ENCODE measurements at regions not wholly inside any gene's neighbourhood (a gene's known extent, or its start where the extent isn't known, plus 50 kb on each side); places are given as distances from the start of the nearest gene placed in this dataset.

DNA sequence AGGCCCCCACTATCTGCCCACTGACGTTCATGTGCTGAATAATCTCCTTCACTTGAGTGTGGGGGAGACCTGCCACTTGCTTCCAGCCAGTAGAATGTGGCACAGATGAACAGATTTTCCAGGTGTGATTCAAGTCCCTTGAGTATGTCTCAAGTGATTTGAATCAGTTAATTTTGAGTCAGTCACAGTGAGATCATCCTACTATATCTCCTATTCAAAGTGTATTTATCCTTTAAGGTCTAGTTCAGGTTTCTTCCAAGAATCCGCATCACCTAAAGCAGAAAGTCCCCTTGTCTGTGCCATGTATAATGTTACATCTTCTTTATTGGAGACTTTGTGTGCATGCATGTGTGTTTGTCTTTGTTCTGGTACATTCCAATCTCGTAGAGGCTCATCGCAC lies 208.3 kb upstream of the DAB2 start:
- TF ChIP-seq, protein P1, sequence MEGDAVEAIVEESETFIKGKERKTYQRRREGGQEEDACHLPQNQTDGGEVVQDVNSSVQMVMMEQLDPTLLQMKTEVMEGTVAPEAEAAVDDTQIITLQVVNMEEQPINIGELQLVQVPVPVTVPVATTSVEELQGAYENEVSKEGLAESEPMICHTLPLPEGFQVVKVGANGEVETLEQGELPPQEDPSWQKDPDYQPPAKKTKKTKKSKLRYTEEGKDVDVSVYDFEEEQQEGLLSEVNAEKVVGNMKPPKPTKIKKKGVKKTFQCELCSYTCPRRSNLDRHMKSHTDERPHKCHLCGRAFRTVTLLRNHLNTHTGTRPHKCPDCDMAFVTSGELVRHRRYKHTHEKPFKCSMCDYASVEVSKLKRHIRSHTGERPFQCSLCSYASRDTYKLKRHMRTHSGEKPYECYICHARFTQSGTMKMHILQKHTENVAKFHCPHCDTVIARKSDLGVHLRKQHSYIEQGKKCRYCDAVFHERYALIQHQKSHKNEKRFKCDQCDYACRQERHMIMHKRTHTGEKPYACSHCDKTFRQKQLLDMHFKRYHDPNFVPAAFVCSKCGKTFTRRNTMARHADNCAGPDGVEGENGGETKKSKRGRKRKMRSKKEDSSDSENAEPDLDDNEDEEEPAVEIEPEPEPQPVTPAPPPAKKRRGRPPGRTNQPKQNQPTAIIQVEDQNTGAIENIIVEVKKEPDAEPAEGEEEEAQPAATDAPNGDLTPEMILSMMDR (IDR thresholded peaks at IDR 0.05), result no peak

DNA sequence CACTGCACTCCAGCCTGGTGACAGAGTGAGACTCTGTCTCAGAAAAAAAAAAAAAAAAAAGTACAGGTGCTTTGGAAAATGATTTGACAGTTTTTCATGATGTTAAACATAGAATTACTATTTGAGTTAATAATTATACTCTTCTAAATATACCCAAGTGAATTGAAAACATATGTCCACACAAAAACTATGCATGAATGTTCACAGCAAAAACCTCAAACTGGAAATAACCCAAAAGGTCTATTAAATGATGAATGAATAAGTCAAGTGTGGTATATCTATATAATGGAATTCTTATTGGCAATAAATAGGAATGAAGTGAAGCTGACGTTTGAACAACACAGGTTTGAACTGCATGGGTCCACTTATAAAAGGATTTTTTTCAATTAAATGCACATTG lies 207.2 kb upstream of the DAB2 start:
- TF ChIP-seq, protein P1 (IDR thresholded peaks at IDR 0.05), result no peak

DNA sequence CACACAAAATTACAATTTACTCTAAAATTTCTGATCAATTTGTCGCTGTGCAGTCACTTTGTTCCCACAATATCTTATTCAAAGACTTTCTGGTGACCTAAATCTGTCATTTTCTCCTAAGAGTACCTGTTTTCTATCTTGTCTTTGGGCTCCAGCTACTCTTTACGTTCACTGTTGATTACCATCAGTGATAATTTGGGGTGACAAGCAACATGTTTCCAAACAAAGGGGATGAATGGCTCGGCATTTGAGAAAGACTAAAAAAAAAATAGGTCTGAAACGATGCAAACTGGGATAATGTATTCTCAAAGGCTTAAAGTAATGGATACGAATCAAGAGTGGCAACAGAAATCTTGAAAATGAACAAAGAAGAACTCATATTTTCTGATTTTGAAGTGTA lies 205.2 kb upstream of the DAB2 start:
- TF ChIP-seq, protein P1 (IDR thresholded peaks at IDR 0.05), result no peak

GRCh38 chr5:39628348-39628747 lies 203.6 kb upstream of the DAB2 start:
- TF ChIP-seq, protein P1 (IDR thresholded peaks at IDR 0.05), result no peak

GRCh38 chr5:39624890-39625289 lies 200.1 kb upstream of the DAB2 start:
- TF ChIP-seq, protein P1 (IDR thresholded peaks at IDR 0.05), result no peak

- TF ChIP-seq, protein P1 (IDR thresholded peaks at IDR 0.05), result no peak
These were observed 199.6 kb upstream of the DAB2 start for GRCh38 chr5:39624268-39624886.

DNA sequence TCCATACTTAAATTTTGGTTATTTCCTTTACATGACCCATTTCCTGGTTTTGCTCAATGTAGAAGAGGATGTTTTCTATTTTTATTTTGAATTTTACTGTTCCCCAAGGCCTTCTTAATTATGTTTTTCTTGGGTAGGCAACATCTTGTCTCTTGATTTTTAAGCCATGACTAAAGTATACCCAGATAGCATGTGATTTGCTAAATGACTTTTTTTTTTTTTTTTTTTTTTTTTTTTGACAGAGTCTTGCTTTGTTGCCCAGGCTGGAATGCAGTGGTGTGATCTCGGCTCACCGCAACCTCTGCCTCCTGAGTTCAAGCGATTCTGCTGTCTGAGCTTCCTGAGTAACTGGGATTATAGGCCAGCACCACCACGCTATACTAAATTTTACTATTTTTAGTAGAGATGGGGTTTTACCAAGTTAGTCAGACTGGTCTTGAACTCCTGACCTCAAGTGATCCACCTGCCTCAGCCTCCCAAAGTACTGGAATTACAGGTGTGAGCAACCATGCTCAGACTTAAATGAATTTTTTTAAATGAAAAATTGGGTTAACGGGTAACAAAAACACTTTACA lies 198.6 kb upstream of the DAB2 start:
- TF ChIP-seq, protein P1 (IDR thresholded peaks at IDR 0.05), result no peak

DNA sequence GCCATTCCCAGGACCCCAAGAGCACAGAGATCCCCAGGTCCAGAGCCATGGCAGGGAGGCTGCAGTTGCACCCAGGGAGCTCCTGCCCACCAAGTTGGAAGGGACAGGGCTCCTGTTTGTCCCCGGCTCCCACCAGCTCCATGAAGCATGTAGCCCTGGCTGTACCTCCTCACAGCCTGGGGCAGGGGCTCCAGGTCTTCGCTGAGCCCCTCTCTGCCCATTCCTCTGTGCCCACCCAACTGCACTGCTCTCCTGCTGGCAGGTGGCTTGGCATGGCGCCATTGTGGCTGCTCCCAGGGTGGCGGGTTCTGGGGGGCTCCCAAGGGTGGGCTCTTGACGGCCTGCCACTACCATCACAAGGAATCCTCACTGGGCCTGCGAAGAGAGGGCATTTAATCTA lies 197.5 kb upstream of the DAB2 start:
- TF ChIP-seq, protein P1 (IDR thresholded peaks at IDR 0.05), result no peak
